HG02885 (cell line): ENCODE measurements at regions not wholly inside any gene's neighbourhood (a gene's known extent, or its start where the extent isn't known, plus 50 kb on each side); places are given as distances from the start of the nearest gene placed in this dataset.
"Not testable (repeated sequence)": the region's sequence is repeated elsewhere in the genome, so short reads cannot be mapped to it uniquely, and the experiment has no call there.

Source experiments
- ATAC-seq: cut with Tn5 transposase; IDR thresholded peaks from one replicate; pipeline ENCODE4 v1.9.1; 2021; ENCODE audit warnings: mild to moderate bottlenecking; ENCODE audit not compliant: unreplicated experiment, poor library complexity

DNA sequence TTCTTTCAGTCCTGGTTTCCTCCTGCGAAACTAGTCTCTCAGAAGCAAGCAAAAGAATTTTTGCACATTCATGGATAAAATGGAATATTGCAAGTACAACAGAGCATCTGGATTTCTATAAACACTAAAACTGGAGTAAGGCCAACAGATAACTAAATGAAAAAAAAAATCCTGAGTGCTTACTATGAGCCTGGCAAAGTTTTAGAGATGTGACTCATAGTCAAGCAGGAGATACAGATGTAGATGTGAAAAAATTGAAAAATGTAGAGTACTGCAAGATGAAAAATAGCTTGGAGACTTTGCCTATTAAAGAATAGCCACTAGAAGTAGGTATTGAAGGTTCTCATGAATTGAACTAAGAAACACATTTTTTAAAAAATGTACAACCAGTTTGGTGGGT is 397.4 kb downstream of the OTOL1 start:
- no peak for ATAC-seq

DNA sequence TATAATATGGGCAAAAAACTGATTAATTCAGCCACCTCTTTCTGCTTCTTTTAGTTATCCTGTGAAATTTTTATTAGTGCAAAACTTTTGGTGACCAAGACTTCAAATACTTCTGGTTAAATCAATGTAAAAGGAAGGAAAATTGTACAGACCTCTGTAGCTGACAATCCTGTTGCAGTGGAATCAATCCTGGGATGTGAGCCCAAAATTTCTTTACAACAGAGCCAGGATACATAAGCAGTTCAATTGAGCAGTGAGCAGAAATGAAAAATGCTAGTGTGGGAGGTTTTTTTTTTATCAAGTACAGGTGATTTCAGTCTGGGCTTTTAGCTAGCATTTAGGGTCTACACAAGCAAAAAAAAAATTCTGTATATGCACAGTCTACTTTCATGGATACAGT is 398.0 kb downstream of the OTOL1 start:
- ATAC-seq, result no peak

DNA sequence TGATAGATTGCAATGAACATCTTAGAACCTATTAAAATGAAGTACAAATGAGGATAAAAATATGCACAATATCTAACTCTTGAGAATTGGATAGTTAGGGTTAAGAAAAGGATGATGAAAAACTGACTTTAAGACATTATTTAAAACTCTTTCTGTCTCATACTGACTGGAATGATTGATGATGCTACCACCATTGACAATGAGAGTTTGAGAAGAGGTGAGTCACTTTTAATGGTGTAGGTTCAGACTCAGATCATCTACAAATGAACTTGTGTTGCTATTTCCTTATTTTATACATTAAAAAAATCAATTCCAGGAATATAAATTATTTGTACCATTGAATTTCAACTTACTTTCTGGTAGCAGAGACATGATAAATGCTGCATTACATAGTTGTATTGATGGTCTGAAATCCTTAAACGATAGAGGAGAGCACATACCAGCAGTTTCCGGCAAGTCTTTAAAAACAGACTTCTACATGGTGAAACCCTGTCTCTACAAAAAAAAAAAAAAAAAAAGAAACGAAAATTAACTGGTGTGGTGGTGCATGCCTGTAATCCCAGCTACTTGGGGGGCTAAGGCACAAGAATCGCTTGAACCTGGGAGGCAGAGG is 409.0 kb downstream of the OTOL1 start:
- no peak for ATAC-seq

DNA sequence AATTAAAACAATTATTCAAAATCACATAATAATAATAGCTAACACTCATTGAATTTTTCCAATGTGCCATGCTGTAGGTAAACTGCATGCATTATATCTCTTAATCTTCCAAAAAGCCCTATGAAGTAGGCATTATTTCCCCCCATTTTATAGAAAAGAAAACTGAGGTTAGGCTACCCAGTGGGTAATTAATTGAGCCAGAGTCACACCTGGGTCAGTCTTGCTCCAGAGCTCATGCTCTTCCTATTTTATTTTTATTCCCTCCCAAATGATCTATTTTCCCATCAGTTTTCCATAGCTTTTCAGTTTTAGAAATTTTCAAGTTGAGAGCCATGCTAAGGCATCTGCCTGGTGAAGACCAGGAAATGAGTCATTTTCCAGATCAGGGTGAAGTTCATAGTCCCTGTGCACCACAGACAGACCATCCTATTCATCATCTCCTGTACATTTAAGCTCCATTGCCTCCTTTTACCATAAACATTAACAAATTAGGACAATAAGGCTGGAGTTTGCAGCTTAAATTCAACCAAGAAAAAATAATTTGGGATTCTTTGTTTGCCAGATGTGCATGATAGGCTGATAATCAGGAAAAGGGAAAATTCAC is 417.3 kb downstream of the OTOL1 start:
- ATAC-seq, result no peak

DNA sequence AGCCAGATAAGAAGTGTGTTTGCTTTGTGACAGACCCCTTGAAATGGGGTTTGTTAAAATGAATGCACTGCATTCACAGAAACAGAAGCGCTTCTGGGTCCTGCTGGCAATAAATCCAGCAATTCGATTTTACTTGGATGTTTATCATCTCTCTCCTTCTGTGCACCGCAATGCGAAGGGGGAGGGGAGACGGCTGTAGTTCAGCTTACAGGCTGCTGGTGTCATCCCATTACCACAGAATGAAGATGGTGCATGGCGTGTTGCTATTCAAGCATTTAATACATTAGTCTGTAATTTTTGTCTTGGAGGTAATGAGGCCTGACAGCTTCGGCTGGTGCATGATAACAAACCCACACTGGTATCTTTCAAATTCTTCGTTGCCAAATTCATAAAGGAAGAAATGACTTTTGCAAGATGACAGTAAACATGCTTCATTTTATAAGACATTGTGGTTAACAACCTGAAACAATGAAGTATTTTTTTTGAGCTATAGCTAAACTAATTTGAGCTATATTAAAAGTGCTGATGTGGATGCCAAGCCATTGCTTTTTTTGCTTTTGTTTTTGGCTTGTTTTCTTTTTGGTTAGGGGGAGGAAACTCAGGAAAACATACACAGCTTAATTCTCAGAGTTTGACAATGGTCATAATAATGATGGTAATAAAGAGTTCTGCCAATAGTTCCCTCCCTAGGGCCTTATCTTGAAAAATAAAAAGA is 418.3 kb downstream of the OTOL1 start:
- ATAC-seq, result no peak

DNA sequence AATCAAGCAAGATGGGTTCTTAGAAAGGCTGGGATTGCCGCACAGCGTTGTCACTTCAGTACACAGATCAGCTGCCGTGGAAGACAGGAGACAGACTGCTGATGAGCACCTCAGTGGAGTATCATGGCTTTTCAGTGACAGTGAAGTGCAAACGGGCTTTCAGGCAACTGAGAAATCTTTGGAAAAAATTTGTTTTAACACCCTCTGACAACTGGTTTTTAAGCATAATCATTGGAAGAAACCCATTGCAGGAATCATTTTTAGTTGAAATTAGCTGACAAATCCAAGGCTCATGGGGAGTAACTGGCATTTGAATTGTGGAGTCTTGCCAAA is 418.8 kb downstream of the OTOL1 start:
- ATAC-seq, result no peak

DNA sequence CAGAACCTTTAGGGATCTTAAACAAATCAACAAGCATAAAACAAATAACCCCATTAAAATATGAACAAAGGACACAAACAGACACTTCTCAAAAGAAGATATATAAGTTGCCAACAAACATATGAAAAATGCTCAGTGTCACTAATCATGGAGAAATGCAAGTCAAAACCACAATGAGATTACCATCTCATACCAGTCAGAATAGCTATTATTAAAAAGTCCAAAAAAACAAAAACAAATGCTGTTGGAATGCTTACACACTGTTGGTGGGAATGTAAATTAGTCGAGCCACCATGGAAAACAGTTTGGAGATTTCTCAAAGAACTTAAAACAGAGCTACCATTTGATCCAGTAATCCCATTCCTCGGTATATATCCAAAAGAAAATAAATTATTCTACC is 423.6 kb downstream of the OTOL1 start:
- ATAC-seq, result no peak

DNA sequence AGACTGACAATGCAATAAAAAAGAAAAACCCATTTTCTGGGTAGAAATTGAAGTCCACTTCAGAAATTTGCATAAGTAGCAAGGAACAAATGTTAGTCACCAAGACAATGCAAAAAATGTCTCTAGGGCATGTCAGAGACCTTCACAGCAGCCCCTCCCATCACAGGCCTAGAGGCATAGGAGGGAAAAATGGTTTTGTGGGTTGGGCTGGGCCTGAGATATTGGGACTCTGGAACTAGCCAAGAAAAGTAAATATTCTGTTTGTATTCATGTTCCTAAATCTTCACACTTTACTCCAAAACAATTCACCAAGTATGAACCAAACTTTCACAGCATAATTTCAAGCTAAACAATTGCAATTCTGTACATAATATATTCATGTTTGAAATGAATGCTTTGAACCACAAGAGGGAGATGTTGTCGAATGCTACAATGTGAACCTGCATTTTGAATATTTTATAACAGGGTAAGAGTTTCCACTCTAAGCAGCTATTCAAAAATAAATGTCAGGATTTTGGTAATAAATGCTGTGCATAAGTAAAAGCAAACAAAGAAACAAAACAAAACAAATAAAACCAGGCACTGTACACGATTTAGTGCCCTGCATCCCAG is 429.2 kb downstream of the OTOL1 start:
- no peak for ATAC-seq

DNA sequence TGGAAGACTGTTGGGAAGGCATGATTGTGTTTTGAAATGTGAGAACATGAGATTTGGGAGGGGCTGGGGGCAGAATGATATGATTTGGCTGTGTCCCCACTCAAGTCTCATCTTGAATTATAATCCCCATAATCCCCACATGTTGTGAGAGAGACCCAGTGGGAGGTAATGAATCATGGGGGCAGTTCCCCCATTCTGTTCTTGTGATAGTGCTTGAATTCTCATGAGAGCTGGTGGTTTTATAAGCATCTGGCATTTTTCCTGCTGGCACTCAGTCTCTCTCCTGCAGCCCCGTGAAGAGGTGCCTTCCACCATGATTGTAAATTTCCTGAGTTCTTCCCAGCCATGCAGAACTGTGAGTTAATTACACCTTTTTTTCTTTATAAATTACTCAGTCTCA is 430.5 kb downstream of the OTOL1 start:
- no peak for ATAC-seq

DNA sequence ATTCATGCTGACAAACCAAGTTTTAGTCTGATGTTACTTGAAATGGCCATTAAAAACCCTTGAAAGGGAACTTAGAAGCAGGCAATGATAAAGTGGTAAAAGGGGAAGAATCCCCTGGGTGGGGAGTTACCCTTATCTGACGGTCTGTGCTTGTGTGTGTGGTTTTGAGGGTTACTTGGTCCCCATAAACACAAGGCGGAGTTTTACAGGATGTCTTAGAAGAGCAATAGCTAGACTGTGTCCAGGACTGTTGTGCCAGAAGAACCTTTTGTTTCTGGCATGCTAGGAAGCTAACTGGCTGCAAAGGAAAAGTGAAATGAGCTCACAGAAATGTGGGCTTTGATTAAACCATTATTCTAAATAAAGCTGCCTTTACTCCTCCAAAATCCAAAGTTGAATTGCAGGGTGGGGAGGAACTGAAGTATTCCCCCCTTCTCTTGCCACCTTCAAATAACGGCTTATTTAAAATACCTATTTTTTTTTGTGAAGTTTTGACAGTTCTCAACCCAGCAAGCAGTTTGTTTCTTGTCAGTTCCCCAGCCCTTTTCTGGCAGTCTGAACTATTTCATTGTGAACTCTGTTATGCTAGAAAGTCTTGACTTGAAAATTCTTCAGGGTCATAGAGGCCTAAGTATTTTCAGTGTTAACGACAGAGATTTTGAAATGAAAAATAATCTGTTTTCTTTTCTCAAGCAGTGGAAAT is 443.5 kb downstream of the OTOL1 start:
- no peak for ATAC-seq

DNA sequence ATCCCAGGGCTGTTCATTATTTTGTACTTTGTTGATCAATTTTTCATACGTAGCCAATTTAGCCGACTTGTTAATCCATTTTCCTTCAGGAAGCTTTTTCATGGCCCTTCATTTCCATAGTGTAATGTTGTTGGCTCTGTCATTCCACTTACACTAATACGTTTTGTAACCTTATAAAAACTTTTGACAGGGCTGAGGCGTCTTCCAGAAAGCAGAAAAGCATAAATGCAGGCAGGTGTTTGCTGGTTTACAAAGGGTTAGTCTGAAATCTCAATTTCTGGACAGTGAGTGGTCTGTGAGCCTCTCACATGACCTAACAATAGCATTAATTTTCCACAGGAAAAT is 444.0 kb downstream of the OTOL1 start:
- ATAC-seq, result no peak

DNA sequence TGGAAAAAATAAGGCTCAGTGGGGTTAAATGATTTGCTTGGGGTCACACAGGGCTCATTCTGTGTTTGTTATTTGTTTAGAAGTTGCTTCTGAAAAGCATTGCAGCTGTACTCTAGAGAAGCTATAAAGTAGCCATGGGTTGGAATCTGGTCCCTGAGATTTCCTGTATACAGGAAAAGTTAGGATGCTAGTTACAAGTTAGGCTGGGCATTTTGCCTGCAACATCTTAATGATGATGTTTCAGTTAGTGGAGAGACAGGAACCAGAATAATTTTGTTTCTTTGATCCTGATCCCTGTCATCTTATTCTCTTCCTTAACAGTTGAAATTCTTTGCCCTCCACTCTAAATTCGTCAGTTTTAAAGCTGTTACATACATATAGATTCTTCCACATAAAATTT is 445.3 kb downstream of the OTOL1 start:
- no peak for ATAC-seq

DNA sequence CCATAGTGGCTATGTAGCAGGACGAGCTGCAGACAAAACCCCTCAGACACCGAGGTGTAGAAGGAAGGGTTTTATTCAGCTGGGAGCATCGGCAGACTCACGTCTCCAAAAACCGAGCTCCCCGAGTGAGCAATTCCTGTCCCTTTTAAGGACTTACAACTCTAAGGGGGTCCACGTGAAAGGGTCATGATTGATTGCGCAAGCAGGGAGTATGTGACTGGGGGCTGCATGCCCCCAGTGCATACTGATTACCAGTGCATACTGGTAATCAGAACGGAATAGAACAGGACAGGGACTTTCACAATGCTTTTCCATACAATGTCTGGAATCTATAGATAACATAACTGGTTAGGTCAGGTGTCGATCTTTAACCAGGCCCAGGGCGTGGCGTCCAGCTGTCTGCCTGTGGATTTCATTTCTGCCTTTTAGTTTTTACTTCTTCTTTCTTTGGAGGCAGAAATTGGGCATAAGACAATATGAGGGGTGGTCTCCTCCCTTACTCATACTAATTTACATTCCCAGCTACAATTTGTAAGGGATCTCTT is 447.3 kb downstream of the OTOL1 start:
- ATAC-seq, result not testable (repeated sequence)

DNA sequence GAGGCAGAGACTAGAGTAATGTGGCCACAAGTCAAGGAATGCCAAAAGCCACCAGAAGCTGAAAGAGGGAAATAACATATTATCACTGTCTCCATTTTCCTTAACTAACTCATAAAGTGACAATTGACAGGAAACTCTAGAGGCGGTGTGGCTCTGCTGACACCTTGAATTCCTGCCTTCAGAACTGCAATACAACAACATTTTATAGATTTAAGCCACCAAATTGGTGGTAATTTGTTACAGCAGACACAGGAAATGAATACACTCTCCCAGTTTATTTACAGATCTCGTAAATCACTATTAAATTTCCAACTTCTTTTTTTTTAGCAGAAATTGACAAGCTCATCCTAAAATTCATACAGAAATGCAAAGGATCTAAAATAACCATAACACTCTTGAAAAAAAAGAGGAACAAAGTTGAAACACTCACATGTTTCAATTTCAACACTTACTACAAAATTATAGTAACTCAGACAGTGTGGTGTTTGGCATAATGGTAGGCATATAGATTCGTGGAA is 449.9 kb downstream of the OTOL1 start:
- ATAC-seq, result no peak

DNA sequence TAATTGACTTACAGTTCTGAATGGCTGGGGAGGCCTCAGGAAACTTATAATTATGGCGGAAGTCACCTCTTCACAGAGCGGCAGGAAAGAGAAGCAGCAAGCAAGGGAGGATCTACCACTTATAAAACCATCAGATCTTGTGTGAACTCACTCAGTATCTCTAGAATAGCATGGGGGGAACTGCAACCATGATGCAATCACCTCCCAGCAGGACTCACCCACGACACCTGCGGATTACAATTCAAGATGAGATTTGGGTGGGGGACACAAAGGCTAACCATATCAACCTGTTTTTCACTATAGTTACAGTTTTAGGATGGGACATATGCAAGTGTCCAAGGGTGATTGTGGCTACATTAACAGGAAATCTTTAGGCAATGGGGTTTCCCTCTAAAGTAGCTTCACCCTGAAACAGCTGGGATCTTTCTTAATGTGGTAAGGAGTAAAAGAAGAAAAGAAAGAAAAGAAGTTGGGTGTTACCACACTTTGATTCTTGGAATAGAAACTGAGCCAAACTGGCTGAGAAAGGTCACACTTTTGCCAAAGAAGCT is 453.8 kb downstream of the OTOL1 start:
- ATAC-seq, result no peak

DNA sequence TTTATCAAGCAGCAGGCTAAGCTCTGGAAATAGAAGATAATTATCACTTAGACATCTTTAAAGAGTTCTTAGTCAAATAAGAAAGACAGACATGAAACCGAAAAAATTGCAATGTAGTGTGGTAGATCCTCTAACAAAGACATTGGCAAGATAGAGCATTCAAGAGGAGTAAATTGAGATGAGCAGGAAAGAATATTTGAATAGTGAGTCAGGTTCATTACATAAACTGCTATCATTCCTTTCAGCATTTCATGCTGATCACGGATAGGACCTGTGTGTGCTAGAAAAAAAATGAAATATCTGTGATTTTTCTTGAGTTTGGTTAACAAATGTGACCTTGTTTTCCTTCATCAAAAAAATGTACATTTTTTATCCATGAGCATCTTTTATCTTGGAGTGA is 460.9 kb downstream of the OTOL1 start:
- ATAC-seq, result no peak

DNA sequence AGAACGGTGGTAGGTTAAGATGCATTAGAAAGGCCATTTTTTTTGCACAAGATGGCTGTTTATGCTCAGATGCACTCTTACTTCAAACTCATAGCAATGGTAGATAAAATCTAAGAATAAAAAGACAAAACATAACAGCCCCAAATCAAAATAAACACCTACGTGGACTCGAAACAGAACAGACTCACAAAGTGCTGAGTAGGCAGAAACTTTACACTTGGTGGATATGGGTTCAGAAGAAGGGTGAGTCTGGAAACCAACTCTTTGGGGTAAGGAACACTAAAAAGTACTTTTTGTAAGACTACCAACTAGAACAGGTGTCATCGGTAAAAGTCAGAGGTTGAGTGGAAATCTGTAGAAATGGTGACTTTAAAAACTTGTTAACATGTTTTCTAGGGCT is 468.2 kb downstream of the OTOL1 start:
- ATAC-seq, result no peak

DNA sequence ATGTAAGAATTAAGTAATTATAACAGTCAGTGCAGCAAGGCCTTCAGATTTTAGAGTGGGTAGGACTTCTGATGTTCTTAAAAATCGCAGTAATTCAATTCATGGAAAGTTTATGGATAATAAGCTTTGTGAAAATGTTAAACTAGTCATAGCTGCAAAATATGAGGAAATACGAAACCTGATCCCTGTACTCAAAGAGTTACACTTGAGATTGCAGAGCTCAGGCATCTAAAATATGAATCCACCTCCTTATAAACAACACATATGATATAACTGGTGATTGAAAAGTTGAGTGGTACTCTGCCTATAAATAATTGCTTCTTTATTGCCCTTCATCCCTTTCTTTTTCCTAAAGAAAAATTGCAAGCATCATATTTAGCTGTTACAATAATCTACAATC is 473.3 kb downstream of the OTOL1 start:
- no peak for ATAC-seq

DNA sequence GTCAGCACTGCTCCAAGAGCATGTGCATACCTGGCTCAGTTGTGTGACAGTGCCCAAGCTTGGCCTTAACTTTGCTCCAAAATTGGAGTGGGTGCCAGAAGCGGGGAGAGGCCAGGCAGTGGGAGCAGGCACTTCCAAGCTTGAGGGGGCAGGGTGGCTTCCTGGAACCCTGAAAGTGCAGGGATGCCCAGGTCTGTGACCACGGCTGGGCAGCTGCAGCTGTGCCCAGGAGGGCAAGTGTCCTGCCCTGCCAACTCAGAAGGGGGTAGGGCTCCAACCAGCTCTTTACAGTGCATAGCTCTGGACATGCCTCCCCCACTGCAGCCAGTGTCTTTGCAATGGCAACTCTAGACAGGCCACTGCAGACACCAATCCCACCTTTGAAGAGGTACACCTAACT is 478.6 kb downstream of the OTOL1 start:
- ATAC-seq, result no peak

DNA sequence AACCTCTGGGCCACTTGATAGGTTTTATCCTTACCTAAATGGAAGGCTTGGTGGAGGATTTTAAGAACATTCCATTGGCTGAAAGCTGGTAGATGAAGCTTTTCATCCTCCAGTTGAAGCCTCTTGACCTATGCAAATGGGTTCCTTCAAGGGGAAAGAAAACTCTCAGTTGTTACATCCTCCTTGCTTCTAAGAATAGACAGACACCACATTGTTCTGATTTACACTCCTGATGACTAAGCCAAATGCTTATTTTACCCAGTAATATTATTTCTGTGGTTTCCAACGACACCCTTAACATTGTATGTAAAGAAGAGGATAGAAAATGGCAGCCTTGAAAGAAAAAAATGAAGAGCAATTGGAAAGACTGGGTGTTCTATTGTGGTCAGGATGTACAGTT is 480.5 kb downstream of the OTOL1 start:
- peak; percentile 77 for ATAC-seq
